Stimulated activated CD8-positive, alpha-beta memory T cell treated with anti-CD3 and anti-CD28 coated beads, Interleukin-2, amount 100 ng/mL, for 48 hours (primary cell): ENCODE measurements at regions not wholly inside any gene's neighbourhood (a gene's known extent, or its start where the extent isn't known, plus 50 kb on each side); places are given as distances from the start of the nearest gene placed in this dataset.
"Not testable (repeated sequence)": the region's sequence is repeated elsewhere in the genome, so short reads cannot be mapped to it uniquely, and the experiment has no call there.

ENCODE experiments used
- DNase-seq, 2 donors: peaks; one replicate each; pipeline ENCODE4 v3.0.0-alpha.2; 2020; ENCODE audit warnings: low read depth in 2 of 2

GRCh38 chr3:3902161-3902560 is 102.9 kb downstream of the LRRN1 start:
- no peak for DNase-seq

DNA sequence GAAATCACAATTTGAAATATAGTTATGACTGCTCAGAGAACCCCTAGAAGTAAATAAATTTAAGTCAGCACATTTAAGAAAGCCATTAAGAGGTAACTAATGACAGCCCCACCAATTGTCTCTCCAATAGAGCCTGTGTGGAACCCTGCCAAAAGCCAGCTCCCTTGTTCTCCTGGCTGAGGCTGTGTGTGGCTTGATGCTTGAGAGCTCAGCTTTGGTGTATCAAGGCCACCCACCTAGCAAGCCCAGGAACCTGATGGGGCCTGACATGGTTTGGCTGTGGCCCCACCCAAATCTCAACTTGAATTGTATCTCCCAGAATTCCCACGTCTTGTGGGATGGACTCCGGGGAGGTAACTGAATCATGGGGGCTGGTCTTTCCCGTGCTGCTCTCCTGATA is 106.9 kb downstream of the LRRN1 start:
- no peak for DNase-seq

- DNase-seq = no peak
These were observed 107.8 kb downstream of the LRRN1 start for GRCh38 chr3:3907023-3907422.

DNA sequence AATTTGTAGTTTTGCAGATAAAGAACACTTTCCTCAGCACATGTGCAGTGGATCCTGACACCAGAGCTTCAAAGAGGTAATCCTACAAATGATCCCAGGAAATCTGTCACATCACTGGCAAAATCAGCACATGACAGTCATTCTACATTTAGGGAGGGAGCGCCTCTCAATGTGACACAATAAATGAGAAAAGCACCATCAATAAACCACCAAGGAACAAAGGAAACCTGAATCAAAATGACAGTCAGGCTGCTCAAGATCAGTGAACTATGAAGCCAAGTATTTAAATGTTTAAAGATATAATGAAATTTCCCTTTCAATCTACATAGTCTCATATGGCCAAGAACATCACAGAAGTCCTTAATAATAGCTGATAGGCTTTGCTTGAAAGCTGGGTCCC is 119.5 kb downstream of the LRRN1 start:
- no peak for DNase-seq

GRCh38 chr3:3919316-3919715 is 120.1 kb downstream of the LRRN1 start:
- DNase-seq = no peak

GRCh38 chr3:3923619-3924018 is 124.4 kb downstream of the LRRN1 start:
- no peak for DNase-seq

GRCh38 chr3:3927198-3927597 is 128.0 kb downstream of the LRRN1 start:
- no peak for DNase-seq

- DNase-seq = no peak
These were observed 128.7 kb downstream of the LRRN1 start for GRCh38 chr3:3927965-3928364.

GRCh38 chr3:3941380-3941779 is 142.1 kb downstream of the LRRN1 start:
- DNase-seq = not testable (repeated sequence)

- no peak for DNase-seq
These were observed 151.8 kb downstream of the LRRN1 start for GRCh38 chr3:3951071-3951470.

GRCh38 chr3:3951501-3951900 is 152.3 kb downstream of the LRRN1 start:
- no peak for DNase-seq

DNA sequence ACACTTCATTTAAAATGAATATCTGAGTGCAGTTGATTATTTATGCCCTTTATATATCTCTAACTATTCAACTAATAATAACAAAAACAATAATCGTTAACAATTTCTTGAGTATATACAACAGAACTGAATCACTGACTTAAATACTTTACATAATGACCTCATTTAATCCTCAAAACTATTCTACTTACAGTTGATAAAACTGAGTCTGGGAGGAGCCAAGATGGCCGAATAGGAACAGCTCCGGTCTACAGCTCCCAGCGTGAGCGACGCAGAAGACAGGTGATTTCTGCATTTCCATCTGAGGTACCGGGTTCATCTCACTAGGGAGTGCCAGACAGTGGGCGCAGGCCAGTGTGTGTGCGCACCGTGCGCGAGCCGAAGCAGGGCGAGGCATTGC is 163.6 kb downstream of the LRRN1 start:
- not testable (repeated sequence) for DNase-seq

DNA sequence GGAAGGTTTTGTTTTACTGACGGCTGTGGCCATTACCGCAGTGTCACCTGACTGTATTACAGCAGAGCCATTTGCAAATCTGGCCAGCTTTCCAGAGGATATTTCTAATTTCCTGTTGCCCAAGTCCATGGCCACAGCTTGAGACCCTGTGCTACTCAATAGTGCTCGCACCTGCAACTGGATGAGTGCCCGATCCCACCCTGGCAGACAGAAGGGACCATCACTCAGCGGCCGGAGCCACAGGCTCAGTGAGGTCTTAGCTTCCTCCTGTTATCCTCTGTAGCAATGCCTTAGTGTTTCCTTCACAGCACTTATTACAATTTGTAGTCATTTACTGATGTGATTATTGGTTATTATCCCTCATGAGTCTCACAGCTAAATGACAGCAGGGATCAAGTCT is 184.8 kb downstream of the LRRN1 start:
- DNase-seq = no peak

- DNase-seq = no peak
These were observed 192.4 kb downstream of the LRRN1 start for GRCh38 chr3:3991598-3991997.

DNA sequence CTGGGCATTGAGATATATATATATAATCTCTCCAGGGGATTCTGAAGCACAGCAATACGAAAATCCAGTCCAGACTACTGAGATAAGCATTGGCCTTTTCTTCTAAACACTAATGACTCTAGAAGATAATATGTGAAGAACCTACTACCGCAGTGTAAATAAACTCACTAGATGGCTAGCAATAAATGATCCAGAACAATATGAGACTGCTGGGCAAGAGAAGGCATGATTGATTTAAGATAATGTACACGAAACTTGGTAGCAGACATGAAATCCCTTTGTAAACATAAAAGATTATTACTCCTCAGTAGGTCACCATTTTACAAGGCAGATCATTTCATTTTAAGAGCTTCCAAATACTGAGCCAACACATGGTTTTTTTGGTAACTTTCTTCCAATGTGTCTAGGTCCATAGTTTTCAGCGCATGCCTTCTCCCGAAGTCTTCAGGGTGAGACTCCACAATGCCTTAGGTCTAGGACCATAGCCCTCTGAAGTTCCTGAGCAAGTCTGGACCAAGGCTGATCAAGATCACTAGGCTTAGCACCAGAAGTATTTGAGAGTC is 193.2 kb downstream of the LRRN1 start:
- no peak for DNase-seq

GRCh38 chr3:3998140-3998922 is 199.1 kb downstream of the LRRN1 start:
- peak in 1 of 2 donors; percentile 0 for DNase-seq

DNA sequence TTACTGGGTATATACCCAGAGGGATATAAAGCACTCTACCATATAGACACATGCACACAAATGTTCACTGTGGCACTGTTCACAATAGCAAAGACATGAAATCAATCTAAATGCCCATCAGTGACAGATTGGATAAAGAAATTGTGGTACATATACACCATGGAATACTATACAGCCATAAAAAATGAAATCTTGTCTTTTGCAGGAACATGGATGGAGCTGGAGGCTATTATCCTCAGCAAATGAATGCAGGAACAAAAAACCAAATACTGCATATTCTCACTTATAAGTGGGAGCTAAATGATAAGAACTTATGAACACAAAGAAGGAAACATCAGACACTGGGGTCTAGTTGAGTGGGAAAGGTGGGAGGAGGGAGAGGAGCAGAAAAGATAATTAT is 200.1 kb downstream of the LRRN1 start:
- DNase-seq = not testable (repeated sequence)

- no peak for DNase-seq
These were observed 202.7 kb downstream of the LRRN1 start for GRCh38 chr3:4001976-4002375.

- DNase-seq = no peak
These were observed 207.1 kb downstream of the LRRN1 start for GRCh38 chr3:4006288-4006687.

DNA sequence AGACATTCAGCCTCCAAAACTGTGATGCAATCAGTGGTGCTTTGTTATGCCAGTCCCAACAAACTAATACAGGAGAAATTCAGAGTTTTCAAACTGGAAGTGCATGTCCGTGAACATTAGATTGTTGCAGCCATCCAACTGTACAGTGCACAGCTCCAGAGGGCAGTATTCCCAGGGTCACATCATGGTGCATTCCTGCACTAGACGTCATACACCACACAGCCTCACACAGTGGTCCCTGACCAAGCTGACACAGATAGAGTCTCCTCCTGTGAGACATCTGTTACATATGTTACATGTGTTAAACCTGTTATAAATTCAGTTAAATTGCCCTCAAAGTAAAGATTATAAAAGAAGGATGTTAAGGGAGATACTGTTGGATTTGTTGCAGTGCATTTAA is 209.0 kb downstream of the LRRN1 start:
- no peak for DNase-seq

DNA sequence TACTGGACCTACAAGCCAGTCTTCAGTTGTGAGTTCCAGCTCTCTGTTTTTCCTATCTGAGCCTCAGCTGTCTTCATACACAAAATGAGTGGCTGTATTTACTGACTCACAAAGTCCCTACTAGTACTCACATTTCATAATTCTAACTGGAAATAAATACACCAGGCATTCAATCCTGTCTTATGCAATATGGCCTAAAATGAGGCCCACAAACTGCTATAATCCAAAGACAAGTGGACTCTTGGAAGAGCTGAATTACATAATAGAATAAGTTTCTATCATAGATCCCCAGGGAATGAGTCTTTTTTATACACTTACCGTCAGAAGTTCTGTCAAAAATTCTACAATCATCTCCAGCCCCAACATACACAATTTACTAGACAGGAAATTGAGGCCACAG is 211.9 kb downstream of the LRRN1 start:
- no peak for DNase-seq

- no peak for DNase-seq
These were observed 216.2 kb downstream of the LRRN1 start for GRCh38 chr3:4015426-4015825.

GRCh38 chr3:4019501-4019900 is 220.3 kb downstream of the LRRN1 start:
- DNase-seq = no peak

GRCh38 chr3:4021162-4021561 is 221.9 kb downstream of the LRRN1 start:
- DNase-seq = no peak
